Hepatocyte (in vitro differentiated cells): ENCODE measurements at regions not wholly inside any gene's neighbourhood (a gene's known extent, or its start where the extent isn't known, plus 50 kb on each side); places are given as distances from the start of the nearest gene placed in this dataset.

Source experiments
- CTCF ChIP-seq: fragments of 200-600 bp; sonication (generic); IDR thresholded peaks from 2 replicates; pipeline ENCODE4 v1.5.1; 2016; ENCODE audit warnings: antibody characterized with exemption, mild to moderate bottlenecking; ENCODE audit not compliant: poor library complexity
- EZH2 ChIP-seq: fragments of 200-600 bp; sonication (generic); IDR thresholded peaks from 2 replicates; pipeline ENCODE4 v1.6.1; 2016; ENCODE audit warnings: antibody characterized with exemption, mild to moderate bottlenecking, borderline replicate concordance
- EZH2phosphoT487 ChIP-seq: fragments of 200-600 bp; sonication (generic); IDR thresholded peaks from one replicate; pipeline ENCODE4 v1.6.1; 2018; ENCODE audit warnings: antibody characterized with exemption, mild to moderate bottlenecking, low read depth, moderate library complexity; ENCODE audit not compliant: unreplicated experiment, severe bottlenecking

GRCh38 chr11:133724116-133724515, 121.2 kb downstream of the SPATA19 start:
- no peak for TF ChIP-seq EZH2
- TF ChIP-seq CTCF, result no peak
- TF ChIP-seq EZH2phosphoT487, result no peak
